GM12878 (cell line): ENCODE measurements at regions not wholly inside any gene's neighbourhood (a gene's known extent, or its start where the extent isn't known, plus 50 kb on each side); places are given as distances from the start of the nearest gene placed in this dataset.

Experiments
- JUNB ChIP-seq: IDR thresholded peaks from 2 replicates; pipeline ENCODE4 v1.6.1; 2016; ENCODE audit warnings: antibody characterized with exemption, mild to moderate bottlenecking
- MYC ChIP-seq: IDR thresholded peaks from 2 replicates; pipeline ENCODE4 v1.6.1; 2011; ENCODE audit warnings: mild to moderate bottlenecking, low read length, moderate library complexity, inconsistent platforms; ENCODE audit not compliant: insufficient read depth, insufficient replicate concordance, insufficient read length, severe bottlenecking
- NR2C2 ChIP-seq: IDR thresholded peaks from 2 replicates; pipeline ENCODE4 v1.6.1; 2011; ENCODE audit warnings: borderline replicate concordance, low read depth; ENCODE audit not compliant: control insufficient read depth, insufficient read length
- SMAD5 ChIP-seq: IDR thresholded peaks from 2 replicates; pipeline ENCODE4 v1.6.1; 2016; ENCODE audit warnings: antibody characterized with exemption, low read depth
- TAF1 ChIP-seq: IDR thresholded peaks from 2 replicates; pipeline ENCODE4 v1.6.1; 2011; ENCODE audit warnings: mild to moderate bottlenecking, low read depth, low read length, borderline replicate concordance
- TCF7 ChIP-seq: IDR thresholded peaks from 2 replicates; pipeline ENCODE4 v1.6.1; 2014; ENCODE audit warnings: antibody characterized with exemption, borderline replicate concordance
- TF ChIP-seq, protein P1 (sequence below): IDR thresholded peaks from 2 replicates; pipeline ENCODE4 v1.6.1; 2011; ENCODE audit warnings: low read depth, mild to moderate bottlenecking, low read length, moderate library complexity, borderline replicate concordance; ENCODE audit errors: extremely low read depth
- TF ChIP-seq, protein P2 (sequence below), 3 experiments: IDR thresholded peaks in 2 of 3; conservative IDR thresholded peaks in 1 of 3; 2 replicates each; pipeline ENCODE4 v1.5.1; 2011; ENCODE audit warnings: low read depth in 3 of 3, low read length in 3 of 3, mild to moderate bottlenecking in 3 of 3, control low read depth in 2 of 3, moderate library complexity in 2 of 3, inconsistent platforms in 1 of 3, mixed read lengths in 1 of 3; ENCODE audit not compliant: control insufficient read depth in 2 of 3, insufficient read depth in 1 of 3; ENCODE audit errors: extremely low read depth in 1 of 3
- TF ChIP-seq, protein P3 (sequence below): fragments of 450-650 bp; IDR thresholded peaks from 2 replicates; pipeline ENCODE4 v1.6.1; 2016; ENCODE audit warnings: mild to moderate bottlenecking, moderate library complexity, borderline replicate concordance

DNA sequence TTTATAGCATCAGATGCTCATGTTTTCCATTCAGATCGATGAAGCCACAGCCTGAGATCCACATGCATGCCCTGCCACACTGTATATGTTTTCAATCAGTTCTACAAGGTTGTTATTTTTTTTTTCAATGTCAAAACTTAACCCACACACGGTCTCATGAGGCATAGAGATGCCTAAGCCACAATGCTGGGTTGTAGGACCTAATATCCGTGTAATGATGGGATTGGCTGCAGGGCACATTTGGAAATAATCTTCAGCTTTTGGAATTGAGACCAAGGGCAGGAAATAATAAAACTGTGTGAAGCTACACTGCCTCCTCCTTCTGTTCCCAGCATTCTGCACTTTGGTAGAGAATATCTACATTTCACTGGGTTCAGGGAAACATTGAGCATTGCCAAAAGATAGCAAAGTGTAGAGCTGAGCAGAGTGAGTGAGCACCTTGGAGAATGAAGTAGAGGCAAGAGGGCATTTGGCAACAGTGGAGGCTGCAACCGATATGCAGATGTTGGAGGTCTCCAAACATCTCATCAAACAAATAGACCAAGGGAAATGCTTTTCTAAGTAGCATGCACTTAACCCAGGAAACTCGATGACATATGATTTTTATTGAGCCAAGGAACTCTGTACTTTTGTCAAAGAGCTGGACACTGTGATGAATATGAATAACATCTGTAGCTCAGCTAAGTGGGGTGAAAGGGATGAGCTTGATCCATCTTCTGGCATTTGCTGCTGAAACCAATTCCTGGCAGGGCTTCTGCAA is 176.7 kb downstream of the LYPLAL1 start:
- no peak for TF ChIP-seq JUNB
- TF ChIP-seq, protein P1, sequence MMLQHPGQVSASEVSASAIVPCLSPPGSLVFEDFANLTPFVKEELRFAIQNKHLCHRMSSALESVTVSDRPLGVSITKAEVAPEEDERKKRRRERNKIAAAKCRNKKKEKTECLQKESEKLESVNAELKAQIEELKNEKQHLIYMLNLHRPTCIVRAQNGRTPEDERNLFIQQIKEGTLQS = no peak
- no peak for TF ChIP-seq SMAD5
- no peak for TF ChIP-seq TAF1
- TF ChIP-seq MYC = no peak
- TF ChIP-seq NR2C2 = no peak
- TF ChIP-seq TCF7 = no peak
- TF ChIP-seq, protein P2, sequence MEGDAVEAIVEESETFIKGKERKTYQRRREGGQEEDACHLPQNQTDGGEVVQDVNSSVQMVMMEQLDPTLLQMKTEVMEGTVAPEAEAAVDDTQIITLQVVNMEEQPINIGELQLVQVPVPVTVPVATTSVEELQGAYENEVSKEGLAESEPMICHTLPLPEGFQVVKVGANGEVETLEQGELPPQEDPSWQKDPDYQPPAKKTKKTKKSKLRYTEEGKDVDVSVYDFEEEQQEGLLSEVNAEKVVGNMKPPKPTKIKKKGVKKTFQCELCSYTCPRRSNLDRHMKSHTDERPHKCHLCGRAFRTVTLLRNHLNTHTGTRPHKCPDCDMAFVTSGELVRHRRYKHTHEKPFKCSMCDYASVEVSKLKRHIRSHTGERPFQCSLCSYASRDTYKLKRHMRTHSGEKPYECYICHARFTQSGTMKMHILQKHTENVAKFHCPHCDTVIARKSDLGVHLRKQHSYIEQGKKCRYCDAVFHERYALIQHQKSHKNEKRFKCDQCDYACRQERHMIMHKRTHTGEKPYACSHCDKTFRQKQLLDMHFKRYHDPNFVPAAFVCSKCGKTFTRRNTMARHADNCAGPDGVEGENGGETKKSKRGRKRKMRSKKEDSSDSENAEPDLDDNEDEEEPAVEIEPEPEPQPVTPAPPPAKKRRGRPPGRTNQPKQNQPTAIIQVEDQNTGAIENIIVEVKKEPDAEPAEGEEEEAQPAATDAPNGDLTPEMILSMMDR (IDR thresholded peaks at IDR 0.05 in 2 of 3, conservative IDR thresholded peaks at IDR 0.05 in 1 of 3; ENCODE audit: control insufficient read depth in 2 of 3, extremely low read depth in 1 of 3, insufficient read depth in 1 of 3, low read depth in 3 of 3, low read length in 3 of 3) = no peak
- TF ChIP-seq, protein P3, sequence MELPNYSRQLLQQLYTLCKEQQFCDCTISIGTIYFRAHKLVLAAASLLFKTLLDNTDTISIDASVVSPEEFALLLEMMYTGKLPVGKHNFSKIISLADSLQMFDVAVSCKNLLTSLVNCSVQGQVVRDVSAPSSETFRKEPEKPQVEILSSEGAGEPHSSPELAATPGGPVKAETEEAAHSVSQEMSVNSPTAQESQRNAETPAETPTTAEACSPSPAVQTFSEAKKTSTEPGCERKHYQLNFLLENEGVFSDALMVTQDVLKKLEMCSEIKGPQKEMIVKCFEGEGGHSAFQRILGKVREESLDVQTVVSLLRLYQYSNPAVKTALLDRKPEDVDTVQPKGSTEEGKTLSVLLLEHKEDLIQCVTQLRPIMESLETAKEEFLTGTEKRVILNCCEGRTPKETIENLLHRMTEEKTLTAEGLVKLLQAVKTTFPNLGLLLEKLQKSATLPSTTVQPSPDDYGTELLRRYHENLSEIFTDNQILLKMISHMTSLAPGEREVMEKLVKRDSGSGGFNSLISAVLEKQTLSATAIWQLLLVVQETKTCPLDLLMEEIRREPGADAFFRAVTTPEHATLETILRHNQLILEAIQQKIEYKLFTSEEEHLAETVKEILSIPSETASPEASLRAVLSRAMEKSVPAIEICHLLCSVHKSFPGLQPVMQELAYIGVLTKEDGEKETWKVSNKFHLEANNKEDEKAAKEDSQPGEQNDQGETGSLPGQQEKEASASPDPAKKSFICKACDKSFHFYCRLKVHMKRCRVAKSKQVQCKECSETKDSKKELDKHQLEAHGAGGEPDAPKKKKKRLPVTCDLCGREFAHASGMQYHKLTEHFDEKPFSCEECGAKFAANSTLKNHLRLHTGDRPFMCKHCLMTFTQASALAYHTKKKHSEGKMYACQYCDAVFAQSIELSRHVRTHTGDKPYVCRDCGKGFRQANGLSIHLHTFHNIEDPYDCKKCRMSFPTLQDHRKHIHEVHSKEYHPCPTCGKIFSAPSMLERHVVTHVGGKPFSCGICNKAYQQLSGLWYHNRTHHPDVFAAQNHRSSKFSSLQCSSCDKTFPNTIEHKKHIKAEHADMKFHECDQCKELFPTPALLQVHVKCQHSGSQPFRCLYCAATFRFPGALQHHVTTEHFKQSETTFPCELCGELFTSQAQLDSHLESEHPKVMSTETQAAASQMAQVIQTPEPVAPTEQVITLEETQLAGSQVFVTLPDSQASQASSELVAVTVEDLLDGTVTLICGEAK = no peak
